Glutamatergic neuron (in vitro differentiated cells): ENCODE measurements at regions not wholly inside any gene's neighbourhood (a gene's known extent, or its start where the extent isn't known, plus 50 kb on each side); places are given as distances from the start of the nearest gene placed in this dataset.

Source experiments
- DNase-seq: peaks from one replicate; pipeline ENCODE4 v3.0.0; 2022
- H3K27ac Mint-ChIP-seq: one replicate; pipeline ENCODE4 v1.8.0; 2020; ENCODE audit warnings: mild to moderate bottlenecking, mixed read lengths, inconsistent platforms; ENCODE audit not compliant: unreplicated experiment
- H3K27me3 Mint-ChIP-seq: one replicate; pipeline ENCODE4 v1.8.0; 2020; ENCODE audit warnings: mild to moderate bottlenecking, moderate library complexity, mixed read lengths, inconsistent platforms; ENCODE audit not compliant: unreplicated experiment
- H3K36me3 Mint-ChIP-seq: one replicate; pipeline ENCODE4 v1.8.0; 2020; ENCODE audit warnings: mild to moderate bottlenecking, mixed read lengths, inconsistent platforms; ENCODE audit not compliant: unreplicated experiment
- H3K4me1 Mint-ChIP-seq: one replicate; pipeline ENCODE4 v1.8.0; 2020; ENCODE audit warnings: mild to moderate bottlenecking, low read depth, mixed read lengths, inconsistent platforms; ENCODE audit not compliant: unreplicated experiment
- H3K4me3 Mint-ChIP-seq: one replicate; pipeline ENCODE4 v1.8.0; 2020; ENCODE audit warnings: mild to moderate bottlenecking, mixed read lengths, inconsistent platforms; ENCODE audit not compliant: unreplicated experiment
- H3K9me3 Mint-ChIP-seq: one replicate; pipeline ENCODE4 v1.8.0; 2020; ENCODE audit warnings: mild to moderate bottlenecking, moderate library complexity, mixed read lengths, inconsistent platforms; ENCODE audit not compliant: unreplicated experiment
- TF ChIP-seq, protein P1 (sequence below): fragments of 200-600 bp; sonication (generic); IDR thresholded peaks from one replicate; pipeline ENCODE4 v1.5.0; 2021; ENCODE audit not compliant: partially characterized antibody, unreplicated experiment

DNA sequence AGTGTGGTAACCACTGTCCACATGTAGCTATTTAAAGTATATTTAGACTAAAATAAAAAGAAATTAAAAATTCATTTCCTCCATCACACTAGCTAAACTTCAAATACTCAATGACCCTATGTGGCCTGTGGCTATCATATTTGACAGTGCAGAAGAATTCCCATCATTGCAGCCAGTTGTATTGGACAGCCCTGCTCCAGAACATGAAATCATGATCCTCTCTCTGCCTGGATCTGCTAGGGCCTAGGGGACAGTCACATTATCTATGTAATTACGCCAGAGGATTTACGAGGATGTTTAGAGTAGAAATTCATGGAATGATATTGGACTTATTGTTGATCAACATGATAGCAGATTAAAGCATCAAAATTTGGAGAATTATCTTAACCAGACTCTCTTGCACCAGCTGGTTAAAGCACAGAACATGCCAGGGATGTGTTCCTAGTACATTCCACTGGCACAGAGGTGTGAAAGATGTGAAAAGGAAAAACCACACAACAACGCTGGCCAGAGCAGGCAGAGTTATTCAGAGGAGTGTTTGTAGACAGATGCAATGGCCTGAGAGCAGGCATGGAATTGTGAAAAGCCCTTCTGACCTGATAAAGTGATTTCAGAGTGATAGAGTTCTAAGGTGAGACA lies 108.9 kb upstream of the STARD13 start:
- no peak overlapping the region for H3K4me3 Mint-ChIP-seq
- peaks cover 6% of the 10 kb centered on the region for H3K36me3 Mint-ChIP-seq
- TF ChIP-seq, protein P1, sequence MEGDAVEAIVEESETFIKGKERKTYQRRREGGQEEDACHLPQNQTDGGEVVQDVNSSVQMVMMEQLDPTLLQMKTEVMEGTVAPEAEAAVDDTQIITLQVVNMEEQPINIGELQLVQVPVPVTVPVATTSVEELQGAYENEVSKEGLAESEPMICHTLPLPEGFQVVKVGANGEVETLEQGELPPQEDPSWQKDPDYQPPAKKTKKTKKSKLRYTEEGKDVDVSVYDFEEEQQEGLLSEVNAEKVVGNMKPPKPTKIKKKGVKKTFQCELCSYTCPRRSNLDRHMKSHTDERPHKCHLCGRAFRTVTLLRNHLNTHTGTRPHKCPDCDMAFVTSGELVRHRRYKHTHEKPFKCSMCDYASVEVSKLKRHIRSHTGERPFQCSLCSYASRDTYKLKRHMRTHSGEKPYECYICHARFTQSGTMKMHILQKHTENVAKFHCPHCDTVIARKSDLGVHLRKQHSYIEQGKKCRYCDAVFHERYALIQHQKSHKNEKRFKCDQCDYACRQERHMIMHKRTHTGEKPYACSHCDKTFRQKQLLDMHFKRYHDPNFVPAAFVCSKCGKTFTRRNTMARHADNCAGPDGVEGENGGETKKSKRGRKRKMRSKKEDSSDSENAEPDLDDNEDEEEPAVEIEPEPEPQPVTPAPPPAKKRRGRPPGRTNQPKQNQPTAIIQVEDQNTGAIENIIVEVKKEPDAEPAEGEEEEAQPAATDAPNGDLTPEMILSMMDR: no peak
- DNase-seq: no peak
- H3K27ac Mint-ChIP-seq: no peak overlapping the region
- H3K27me3 Mint-ChIP-seq: no peaks in the 10 kb centered on the region
- no peaks in the 10 kb centered on the region for H3K9me3 Mint-ChIP-seq
- H3K4me1 Mint-ChIP-seq: peaks cover 7% of the 10 kb centered on the region

DNA sequence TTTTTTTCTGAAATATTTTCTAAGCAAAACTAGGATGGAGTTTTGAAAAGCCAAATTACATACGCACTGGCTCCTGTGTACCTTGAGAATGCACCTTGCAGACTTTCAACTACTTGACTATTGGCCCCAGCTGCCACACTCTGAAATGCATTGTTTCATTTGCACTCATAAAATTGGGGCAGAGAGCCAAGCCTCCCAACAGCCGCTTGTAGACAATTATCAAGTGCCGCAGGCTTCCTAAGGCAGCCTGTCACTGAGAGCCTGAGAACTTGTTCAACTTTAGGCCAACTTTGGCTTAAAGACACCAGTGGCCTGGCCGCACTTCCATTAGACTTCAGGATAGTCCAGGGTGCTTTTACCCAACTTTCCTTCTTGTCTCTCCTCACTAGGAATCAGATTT lies 115.7 kb upstream of the STARD13 start:
- H3K9me3 Mint-ChIP-seq: no peaks in the 10 kb centered on the region
- H3K36me3 Mint-ChIP-seq: peaks cover 6% of the 10 kb centered on the region
- TF ChIP-seq, protein P1: no peak
- no peak overlapping the region for H3K27ac Mint-ChIP-seq
- H3K4me3 Mint-ChIP-seq: no peak overlapping the region
- no peaks in the 10 kb centered on the region for H3K27me3 Mint-ChIP-seq
- no peaks in the 10 kb centered on the region for H3K4me1 Mint-ChIP-seq
- DNase-seq: no peak

DNA sequence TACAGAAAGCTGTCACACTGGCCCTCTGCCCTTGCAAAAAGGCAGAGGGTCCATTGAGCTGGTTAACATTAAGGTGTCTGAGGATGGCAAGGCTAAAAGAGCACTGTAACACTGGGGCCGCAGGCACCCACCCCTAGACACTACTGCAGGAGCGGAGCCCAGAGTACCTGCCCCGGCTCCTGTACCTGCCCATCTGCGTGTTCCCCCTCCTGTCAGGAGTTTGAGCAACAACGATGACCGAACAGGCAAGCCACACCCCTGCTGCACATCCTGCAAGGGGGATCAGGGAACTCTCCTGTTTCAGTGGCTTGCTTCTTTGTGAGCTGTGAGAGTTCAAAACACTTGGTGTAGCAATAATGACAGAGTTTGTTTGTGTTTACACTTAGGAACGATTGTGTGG lies 117.4 kb upstream of the STARD13 start:
- no peaks in the 10 kb centered on the region for H3K36me3 Mint-ChIP-seq
- no peak for DNase-seq
- H3K4me1 Mint-ChIP-seq: no peaks in the 10 kb centered on the region
- TF ChIP-seq, protein P1: no peak
- H3K9me3 Mint-ChIP-seq: no peaks in the 10 kb centered on the region
- H3K27ac Mint-ChIP-seq: no peak overlapping the region
- H3K27me3 Mint-ChIP-seq: no peaks in the 10 kb centered on the region
- H3K4me3 Mint-ChIP-seq: no peak overlapping the region

DNA sequence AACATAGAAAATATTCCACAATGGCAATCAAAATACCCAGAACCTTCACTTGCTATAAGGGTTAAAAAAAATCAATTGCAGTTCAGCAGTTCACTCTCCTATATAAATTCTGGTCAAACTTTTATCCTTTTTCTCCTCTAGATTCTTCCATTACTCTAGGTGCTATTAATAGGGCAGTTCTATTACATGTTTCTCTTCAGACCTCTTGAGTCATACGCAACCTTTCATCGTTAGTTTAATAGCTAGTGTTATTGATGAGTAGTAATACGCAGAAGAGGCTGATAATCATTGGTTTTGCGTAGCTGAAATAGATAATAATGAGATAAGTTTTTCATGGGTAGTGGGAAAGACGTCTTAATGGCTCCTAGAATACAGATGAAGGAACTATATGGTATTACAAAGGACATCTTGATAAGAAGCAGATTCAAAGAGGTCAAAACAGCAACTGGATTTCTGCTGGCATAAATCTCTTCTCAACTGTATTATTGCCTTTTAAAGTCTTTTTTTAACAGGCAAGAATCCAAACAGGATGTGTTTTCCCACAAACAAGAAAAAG lies 118.3 kb upstream of the STARD13 start:
- no peak overlapping the region for H3K4me3 Mint-ChIP-seq
- H3K36me3 Mint-ChIP-seq: no peaks in the 10 kb centered on the region
- no peak overlapping the region for H3K27ac Mint-ChIP-seq
- no peaks in the 10 kb centered on the region for H3K4me1 Mint-ChIP-seq
- no peaks in the 10 kb centered on the region for H3K27me3 Mint-ChIP-seq
- DNase-seq: no peak
- TF ChIP-seq, protein P1: no peak
- no peaks in the 10 kb centered on the region for H3K9me3 Mint-ChIP-seq

DNA sequence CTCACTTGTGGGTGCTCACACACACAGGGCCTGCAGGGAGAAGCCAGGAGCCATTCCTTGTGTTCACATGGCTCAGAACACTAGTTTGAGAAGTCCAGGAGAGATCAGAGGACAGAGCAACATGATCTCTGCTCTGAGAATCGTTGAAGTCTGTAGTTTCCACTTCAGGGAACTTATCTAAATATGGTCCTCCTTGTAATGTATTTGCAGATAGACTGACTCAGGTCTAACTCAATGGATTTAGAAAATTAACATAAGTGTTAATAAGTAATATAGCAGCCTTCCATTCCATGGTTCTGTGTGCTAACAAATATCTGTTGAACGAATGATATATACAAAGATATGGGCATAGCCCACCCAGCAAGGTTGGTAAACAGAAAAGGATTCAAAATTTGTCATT lies 119.8 kb upstream of the STARD13 start:
- no peaks in the 10 kb centered on the region for H3K4me1 Mint-ChIP-seq
- no peaks in the 10 kb centered on the region for H3K9me3 Mint-ChIP-seq
- TF ChIP-seq, protein P1: no peak
- no peak for DNase-seq
- H3K36me3 Mint-ChIP-seq: no peaks in the 10 kb centered on the region
- no peak overlapping the region for H3K4me3 Mint-ChIP-seq
- no peaks in the 10 kb centered on the region for H3K27me3 Mint-ChIP-seq
- no peak overlapping the region for H3K27ac Mint-ChIP-seq
